Dedifferentiated amniotic fluid mesenchymal stem cell (primary cell): ENCODE measurements at regions not wholly inside any gene's neighbourhood (a gene's known extent, or its start where the extent isn't known, plus 50 kb on each side); places are given as distances from the start of the nearest gene placed in this dataset.
"Not testable (repeated sequence)": the region's sequence is repeated elsewhere in the genome, so short reads cannot be mapped to it uniquely, and the experiment has no call there.

Experiments
- DNase-seq: peaks from one replicate; pipeline ENCODE4 v3.0.0-alpha.2; 2016; ENCODE audit errors: extremely low spot score

DNA sequence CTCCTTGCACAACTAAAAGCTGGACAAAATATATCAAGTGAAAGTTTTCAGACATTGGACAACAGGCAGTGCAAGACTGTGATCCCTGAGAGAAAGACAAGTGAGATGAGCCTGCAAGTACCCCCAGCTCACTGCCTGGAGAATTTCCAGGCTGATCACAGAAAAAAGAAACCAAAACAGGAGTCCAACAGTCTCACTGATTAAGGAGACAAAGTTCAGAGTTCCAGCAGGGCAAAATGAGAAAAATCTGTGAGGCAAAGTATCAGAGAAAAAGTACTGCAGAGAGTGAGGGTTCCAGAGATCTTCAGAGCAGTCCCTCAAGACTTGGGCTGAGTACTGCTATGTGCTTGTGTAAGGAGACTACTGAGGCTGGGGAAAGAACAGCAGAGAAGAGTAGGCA is 56.0 kb upstream of the PRSS3 start:
- no peak for DNase-seq

DNA sequence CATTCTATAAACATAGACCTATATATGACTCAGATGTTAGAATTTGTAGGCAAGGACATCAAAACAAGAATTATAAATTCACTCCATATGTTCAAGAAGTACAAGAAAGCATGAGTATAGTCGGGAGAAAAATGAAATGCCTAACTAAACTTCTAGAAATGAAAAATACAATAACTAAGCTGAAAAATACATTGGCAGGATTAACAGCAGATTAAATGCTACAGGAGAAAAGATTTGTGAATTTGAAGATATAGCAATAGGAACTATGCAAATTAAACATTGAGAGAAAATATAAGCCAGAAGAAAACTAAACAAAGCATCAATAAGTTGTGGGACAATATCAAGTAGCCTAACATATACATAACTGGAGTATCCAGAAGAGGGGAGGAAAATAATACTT is 55.3 kb upstream of the PRSS3 start:
- DNase-seq: no peak

DNA sequence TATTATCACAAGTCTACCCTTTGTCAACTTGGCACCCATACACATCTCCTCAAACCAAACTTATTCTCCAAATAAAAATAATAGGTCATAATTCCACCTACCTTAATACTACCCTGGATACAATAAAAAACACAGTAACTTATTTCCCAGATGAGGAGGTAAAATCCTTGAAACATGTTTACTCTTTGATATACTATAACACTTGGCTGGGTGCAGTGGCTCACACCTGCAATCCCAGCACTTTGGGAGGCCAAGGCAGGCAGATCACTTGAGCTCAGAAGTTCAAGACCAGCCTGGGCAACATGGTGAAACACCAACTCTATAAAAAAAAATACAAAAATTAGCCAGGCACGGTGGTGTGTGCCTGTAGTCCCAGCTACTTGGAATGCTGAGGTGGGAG is 54.4 kb upstream of the PRSS3 start:
- not testable (repeated sequence) for DNase-seq

DNA sequence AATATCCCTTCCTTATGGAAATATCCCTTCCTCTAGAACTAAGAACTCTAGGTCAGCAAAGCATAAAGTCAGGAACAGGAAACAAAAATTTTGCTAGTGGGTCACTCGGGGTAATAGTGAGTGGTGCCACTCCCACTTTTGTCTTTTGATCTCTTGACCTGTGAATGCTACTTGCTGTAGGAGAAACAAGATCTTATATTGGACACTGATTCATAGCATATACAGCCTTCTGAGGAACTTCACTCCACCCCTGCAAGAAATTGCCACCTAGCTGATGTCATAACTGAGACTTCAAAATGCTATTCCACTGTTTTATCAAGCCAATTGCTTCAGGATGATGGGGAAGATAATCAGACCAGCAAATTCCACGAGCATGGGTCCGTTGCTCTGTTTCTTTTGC is 53.3 kb upstream of the PRSS3 start:
- DNase-seq: no peak

DNA sequence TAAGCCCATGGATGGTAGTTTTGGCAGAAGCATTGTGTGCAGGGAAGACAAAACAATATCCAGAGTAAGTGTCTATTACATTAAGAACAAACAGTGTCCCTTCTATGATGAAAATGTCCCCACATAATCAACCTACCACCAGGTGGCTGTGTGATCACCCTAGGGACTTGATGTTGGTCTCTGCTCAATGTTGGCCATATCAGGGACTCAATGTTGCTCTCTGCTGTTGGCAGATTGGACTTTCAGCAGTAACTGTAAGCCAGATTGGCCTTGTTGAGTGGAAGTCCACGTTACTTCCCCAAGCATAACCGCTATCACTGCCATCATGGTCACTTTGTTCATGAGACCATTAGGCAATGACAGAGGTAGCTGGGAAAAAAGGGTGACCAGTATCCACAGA is 52.8 kb upstream of the PRSS3 start:
- DNase-seq: no peak
